ENCODE measurements at regions not wholly inside any gene's neighbourhood (a gene's known extent, or its start where the extent isn't known, plus 50 kb on each side); places are given as distances from the start of the nearest gene placed in this dataset.
"Not testable (repeated sequence)": the region's sequence is repeated elsewhere in the genome, so short reads cannot be mapped to it uniquely, and the experiment has no call there.

DNA sequence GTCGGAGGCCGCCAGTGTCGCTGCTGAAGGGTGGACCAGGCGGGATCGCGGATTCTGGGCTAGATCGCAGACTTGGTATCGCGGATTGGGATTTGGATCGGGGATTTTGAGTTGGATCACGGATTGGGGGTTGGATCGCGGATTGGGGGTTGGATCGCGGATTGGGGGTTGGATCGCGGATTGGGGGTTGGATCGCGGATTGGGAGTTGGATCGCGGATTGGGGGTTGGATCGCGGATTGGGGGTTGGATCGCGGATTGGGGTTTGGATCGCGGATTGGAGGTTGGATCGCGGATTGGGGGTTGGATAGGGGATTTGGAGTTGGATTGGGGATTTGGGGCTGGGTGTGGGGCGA lies 93.1 kb upstream of the THOC3 start:
- TF ChIP-seq, protein P1, sequence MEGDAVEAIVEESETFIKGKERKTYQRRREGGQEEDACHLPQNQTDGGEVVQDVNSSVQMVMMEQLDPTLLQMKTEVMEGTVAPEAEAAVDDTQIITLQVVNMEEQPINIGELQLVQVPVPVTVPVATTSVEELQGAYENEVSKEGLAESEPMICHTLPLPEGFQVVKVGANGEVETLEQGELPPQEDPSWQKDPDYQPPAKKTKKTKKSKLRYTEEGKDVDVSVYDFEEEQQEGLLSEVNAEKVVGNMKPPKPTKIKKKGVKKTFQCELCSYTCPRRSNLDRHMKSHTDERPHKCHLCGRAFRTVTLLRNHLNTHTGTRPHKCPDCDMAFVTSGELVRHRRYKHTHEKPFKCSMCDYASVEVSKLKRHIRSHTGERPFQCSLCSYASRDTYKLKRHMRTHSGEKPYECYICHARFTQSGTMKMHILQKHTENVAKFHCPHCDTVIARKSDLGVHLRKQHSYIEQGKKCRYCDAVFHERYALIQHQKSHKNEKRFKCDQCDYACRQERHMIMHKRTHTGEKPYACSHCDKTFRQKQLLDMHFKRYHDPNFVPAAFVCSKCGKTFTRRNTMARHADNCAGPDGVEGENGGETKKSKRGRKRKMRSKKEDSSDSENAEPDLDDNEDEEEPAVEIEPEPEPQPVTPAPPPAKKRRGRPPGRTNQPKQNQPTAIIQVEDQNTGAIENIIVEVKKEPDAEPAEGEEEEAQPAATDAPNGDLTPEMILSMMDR (IDR thresholded peaks at IDR 0.05) = not testable (repeated sequence)
- not testable (repeated sequence) for TF ChIP-seq POLR2A (IDR thresholded peaks at IDR 0.05)
